NB4 (cell line): ENCODE measurements at regions not wholly inside any gene's neighbourhood (a gene's known extent, or its start where the extent isn't known, plus 50 kb on each side); places are given as distances from the start of the nearest gene placed in this dataset.
"Not testable (repeated sequence)": the region's sequence is repeated elsewhere in the genome, so short reads cannot be mapped to it uniquely, and the experiment has no call there.

Source experiments
- DNase-seq: peaks from one replicate; pipeline ENCODE4 v3.0.0; 2010; ENCODE audit warnings: low read depth
- H3K4me3 ChIP-seq: one replicate; pipeline ENCODE4 v1.5.1; 2011; ENCODE audit warnings: mild to moderate bottlenecking, low read depth, low read length, moderate library complexity
- MYC ChIP-seq: IDR thresholded peaks from 2 replicates; pipeline ENCODE4 v1.6.1; 2011; ENCODE audit warnings: low read depth, low read length
- POLR2A ChIP-seq: IDR thresholded peaks from 2 replicates; pipeline ENCODE4 v1.6.1; 2011; ENCODE audit warnings: mild to moderate bottlenecking; ENCODE audit not compliant: insufficient read length; ENCODE audit errors: extremely low read depth
- TF ChIP-seq, protein P1 (sequence below): IDR thresholded peaks from one replicate; pipeline ENCODE4 v1.5.1; 2012; ENCODE audit warnings: low read depth, low read length
- TF ChIP-seq, protein P2 (sequence below): IDR thresholded peaks from 2 replicates; pipeline ENCODE4 v1.6.1; 2011; ENCODE audit warnings: low read depth, low read length

DNA sequence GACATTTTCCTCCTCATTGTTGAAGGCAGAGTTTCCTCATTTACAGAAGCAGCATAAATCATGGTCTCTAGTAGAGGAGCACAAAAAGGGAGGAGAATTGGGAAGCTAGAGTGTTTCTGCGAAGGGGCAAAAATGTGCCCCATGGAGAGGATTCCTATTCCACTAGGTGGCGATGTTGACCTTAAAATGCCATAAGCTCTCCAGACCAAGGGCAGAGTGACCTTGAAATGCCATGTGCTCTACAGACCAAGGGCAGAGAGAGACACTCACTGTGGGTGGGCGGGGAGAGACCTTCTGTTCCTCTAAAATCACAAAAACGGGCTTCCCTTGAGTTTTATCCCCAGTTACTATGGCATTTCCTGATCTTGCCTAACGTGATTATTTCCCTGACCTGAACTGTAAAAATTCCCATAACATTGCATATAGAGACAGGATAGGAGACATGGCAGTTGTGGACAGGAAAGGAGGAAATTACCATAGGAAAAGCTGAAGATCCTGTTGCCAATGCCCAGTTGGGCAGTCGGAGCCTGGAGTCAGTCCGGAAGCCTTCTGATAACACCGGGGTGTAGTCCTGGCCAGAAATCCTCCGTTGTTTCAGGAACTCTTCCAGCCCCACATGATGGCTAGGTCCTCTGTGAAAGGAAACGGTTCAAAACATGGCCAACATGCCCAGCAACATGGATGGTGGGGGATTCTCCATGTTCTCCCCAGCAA is 567.7 kb downstream of the MAGEB5 start:
- H3K4me3 ChIP-seq: no peak overlapping the region
- TF ChIP-seq POLR2A (no peak), MYC (peak; percentile 74)
- TF ChIP-seq, protein P1, sequence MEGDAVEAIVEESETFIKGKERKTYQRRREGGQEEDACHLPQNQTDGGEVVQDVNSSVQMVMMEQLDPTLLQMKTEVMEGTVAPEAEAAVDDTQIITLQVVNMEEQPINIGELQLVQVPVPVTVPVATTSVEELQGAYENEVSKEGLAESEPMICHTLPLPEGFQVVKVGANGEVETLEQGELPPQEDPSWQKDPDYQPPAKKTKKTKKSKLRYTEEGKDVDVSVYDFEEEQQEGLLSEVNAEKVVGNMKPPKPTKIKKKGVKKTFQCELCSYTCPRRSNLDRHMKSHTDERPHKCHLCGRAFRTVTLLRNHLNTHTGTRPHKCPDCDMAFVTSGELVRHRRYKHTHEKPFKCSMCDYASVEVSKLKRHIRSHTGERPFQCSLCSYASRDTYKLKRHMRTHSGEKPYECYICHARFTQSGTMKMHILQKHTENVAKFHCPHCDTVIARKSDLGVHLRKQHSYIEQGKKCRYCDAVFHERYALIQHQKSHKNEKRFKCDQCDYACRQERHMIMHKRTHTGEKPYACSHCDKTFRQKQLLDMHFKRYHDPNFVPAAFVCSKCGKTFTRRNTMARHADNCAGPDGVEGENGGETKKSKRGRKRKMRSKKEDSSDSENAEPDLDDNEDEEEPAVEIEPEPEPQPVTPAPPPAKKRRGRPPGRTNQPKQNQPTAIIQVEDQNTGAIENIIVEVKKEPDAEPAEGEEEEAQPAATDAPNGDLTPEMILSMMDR: peak; percentile 22
- TF ChIP-seq, protein P2, sequence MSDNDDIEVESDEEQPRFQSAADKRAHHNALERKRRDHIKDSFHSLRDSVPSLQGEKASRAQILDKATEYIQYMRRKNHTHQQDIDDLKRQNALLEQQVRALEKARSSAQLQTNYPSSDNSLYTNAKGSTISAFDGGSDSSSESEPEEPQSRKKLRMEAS: peak; percentile 80
- DNase-seq: peak; percentile 65

DNA sequence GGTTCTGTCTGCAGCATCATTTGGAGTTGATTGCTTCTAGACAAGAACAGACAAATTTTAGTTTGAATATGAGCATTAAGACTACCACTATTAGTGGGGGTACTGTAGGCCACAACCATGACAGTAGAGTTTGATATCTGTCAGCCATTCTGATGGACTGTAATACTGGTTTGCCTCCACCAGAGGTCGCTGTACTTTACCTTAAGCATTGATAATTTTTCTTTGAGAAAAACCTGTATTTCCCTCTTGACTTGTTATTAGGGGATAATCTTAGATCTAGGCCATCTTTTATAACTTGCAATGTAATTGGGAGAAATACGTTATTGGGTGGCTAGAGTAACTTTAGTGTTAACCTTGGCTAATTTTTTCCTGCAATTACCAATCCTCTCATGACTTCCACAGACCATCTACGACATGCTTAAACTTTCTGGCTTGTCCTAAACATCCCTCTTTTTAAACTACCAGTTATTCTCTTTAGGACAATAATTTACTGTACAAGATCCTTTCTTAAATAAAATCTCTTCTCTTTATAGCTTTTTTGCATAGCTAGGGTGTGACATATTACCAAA is 562.4 kb downstream of the MAGEB5 start:
- peak; percentile 12 for DNase-seq
- no peak overlapping the region for H3K4me3 ChIP-seq
- TF ChIP-seq POLR2A: no peak
- TF ChIP-seq, protein P2: no peak
- TF ChIP-seq, protein P1: peak; percentile 28

DNA sequence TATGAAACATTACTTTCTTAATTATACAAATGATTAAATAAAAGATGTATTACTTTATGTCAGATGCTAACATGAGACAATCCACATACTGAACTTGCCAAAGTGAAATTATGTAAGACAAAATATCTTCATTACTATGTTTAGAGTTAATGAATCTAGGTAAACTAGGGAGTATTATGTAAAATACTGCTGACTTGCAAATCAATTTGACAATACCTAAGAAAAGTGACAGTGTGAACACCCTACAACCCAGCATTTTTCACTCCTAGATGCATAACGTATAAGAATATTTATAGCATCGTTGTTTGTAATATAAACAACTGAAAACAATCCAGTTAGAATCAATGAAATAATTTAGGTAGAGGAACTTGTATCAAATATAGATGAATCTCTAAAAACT is 546.3 kb downstream of the MAGEB5 start:
- no peak overlapping the region for H3K4me3 ChIP-seq
- DNase-seq: no peak
- TF ChIP-seq, protein P2: no peak
- TF ChIP-seq MYC: no peak
- TF ChIP-seq, protein P1: no peak
- TF ChIP-seq POLR2A: no peak

DNA sequence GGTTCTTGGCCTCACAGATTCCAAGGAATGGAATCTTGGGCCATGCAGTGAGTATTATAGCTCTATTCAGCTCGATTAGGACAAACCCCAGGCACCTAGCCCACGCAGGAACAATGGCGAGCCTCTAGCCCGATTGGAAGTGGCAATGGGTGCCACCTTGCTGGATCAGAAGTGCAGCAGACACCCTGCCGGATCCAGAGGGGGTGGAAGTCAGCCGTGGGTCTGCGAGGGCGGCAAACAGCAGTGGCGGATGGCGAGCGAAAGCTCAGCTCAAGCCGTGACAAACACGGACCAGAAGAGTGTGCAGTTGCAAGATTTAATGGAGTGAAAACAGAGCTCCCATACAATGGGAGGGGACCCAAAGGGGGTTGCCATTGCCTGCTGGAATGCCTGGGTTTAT is 539.8 kb downstream of the MAGEB5 start:
- H3K4me3 ChIP-seq, DNase-seq: not testable (repeated sequence)

DNA sequence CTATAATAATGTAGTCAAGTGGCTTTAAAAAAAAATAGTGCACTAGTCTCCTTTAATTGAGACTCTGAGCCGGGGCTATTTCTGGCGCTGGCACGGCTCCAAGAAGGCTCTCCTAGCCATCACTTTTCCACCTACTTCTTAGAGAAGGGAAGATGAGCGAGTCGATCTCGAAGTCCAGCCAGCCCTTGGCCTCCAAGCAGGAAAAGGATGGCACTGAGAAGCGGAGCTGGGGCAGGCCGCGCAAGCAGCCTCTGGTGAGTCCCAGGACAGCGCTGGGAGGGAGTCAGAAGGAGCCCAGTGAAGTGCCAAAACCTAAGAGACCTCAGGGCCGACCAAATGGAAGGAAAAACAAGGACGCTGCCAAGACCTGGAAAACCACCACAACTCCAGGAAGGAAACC is 531.9 kb downstream of the MAGEB5 start:
- TF ChIP-seq, protein P2: no peak
- no peak for TF ChIP-seq MYC
- no peak for TF ChIP-seq POLR2A
- TF ChIP-seq, protein P1: no peak
- no peak overlapping the region for H3K4me3 ChIP-seq
- no peak for DNase-seq

DNA sequence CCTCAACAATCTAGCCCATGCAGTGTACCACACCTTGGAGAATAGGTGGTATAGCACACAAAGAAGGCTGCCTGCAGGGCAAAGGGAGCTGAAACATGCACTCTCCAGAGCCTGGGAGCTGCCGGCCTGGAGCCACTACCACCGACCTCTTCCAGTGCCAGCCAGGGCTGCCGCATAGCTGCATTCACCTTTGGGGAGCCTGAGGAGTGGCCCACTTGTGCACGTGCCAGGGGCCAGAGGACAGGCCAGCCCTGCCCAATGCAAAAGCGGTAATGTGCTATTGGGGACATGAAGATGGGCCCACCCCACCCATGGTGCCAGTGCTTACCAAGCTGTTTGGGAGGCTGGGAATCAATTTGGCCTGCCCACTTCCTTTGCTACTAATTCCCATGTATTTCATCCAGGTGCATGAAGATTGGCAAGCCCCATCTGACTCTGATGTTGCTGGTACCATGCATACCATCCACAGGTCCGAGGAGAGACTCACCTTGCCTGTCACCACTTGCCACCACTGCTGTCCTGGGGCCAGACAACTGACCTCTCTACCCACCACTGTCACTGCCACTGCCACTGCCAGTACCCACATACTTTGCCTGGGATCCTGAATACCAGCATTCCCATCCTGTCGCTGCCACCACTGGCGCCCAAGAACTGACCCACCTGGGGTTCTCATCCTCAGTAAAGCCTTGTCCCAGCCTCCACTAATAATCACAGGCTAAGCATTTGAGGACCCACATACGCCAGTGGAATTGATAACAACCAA is 506.9 kb downstream of the MAGEB5 start:
- no peak overlapping the region for H3K4me3 ChIP-seq
- no peak for DNase-seq
- TF ChIP-seq MYC (no peak), POLR2A (no peak)
- TF ChIP-seq, protein P2: no peak
- TF ChIP-seq, protein P1: no peak
